Cardiac septum (tissue), 1 donor: ENCODE measurements at regions not wholly inside any gene's neighbourhood (a gene's known extent, or its start where the extent isn't known, plus 50 kb on each side); places are given as distances from the start of the nearest gene placed in this dataset.

Source experiments
- DNase-seq: peaks from one replicate; pipeline ENCODE4 v3.0.0-alpha.2; 2020; ENCODE audit warnings: low spot score
- intact Hi-C: fragments of 100-400 bp; cut with DNase I; formaldehyde crosslinking; loops from one replicate; pipeline ENCODE4 v1.14.0; 2022
- donor health status: DM: no; HTN: no; CAD: no.

- intact Hi-C loops: no loop called here
Observed at GRCh38 chr14:65180725-65181025, 78.4 kb upstream of the MAX start.

GRCh38 chr14:65184032-65184764, 81.9 kb upstream of the MAX start:
- DNase-seq: no peak
- intact Hi-C loops: no loop called here

More at GRCh38 chr14:65180725-65181025, 78.4 kb upstream of the MAX start:
- DNase-seq: no peak

- DNase-seq: no peak
- intact Hi-C loops: no loop called here
Observed at GRCh38 chr14:65185829-65186228, 83.5 kb upstream of the MAX start.

GRCh38 chr14:65186951-65187350, 84.6 kb upstream of the MAX start:
- DNase-seq: no peak
- intact Hi-C loops: no loop called here

GRCh38 chr14:65187421-65188049, 85.2 kb upstream of the MAX start:
- DNase-seq: no peak
- intact Hi-C loops: no loop called here

- no peak for DNase-seq
- intact Hi-C loops: no loop called here
Observed at GRCh38 chr14:65190312-65190711, 88.0 kb upstream of the MAX start.

GRCh38 chr14:65191716-65192115, 89.4 kb upstream of the MAX start:
- intact Hi-C loops: no loop called here
- DNase-seq: no peak

GRCh38 chr14:65192686-65193085, 90.4 kb upstream of the MAX start:
- intact Hi-C loops: no loop called here
- no peak for DNase-seq

- DNase-seq: no peak
- intact Hi-C loops: no loop called here
Observed at GRCh38 chr14:65193916-65194590, 91.7 kb upstream of the MAX start.

GRCh38 chr14:65195042-65195719, 92.9 kb upstream of the MAX start:
- no peak for DNase-seq
- intact Hi-C loops: no loop called here

- no peak for DNase-seq
- intact Hi-C loops: no loop called here
Observed at GRCh38 chr14:65198346-65198745, 96.0 kb upstream of the MAX start.

GRCh38 chr14:65200454-65200853, 98.1 kb upstream of the MAX start:
- no peak for DNase-seq
- intact Hi-C loops: no loop called here

- no peak for DNase-seq
- intact Hi-C loops: no loop called here
Observed at GRCh38 chr14:65203574-65203973, 101.3 kb upstream of the MAX start.

- no peak for DNase-seq
- intact Hi-C loops: no loop called here
Observed at GRCh38 chr14:65204056-65204455, 101.7 kb upstream of the MAX start.

GRCh38 chr14:65206078-65206447, 103.7 kb upstream of the MAX start:
- intact Hi-C loops: no loop called here
- no peak for DNase-seq

GRCh38 chr14:65206448-65207096, 104.3 kb upstream of the MAX start:
- no peak for DNase-seq
- intact Hi-C loops: no loop called here

- DNase-seq: no peak
- intact Hi-C loops: no loop called here
Observed at GRCh38 chr14:65208548-65208947, 106.2 kb upstream of the MAX start.

- intact Hi-C loops: no loop called here
- no peak for DNase-seq
Observed at GRCh38 chr14:65210118-65210821, 108.0 kb upstream of the MAX start.

- no peak for DNase-seq
Observed at GRCh38 chr14:65210822-65211182, 108.5 kb upstream of the MAX start.

More at GRCh38 chr14:65210822-65211182, 108.5 kb upstream of the MAX start:
- intact Hi-C loops: no loop called here
